ENCODE measurements at regions not wholly inside any gene's neighbourhood (a gene's known extent, or its start where the extent isn't known, plus 50 kb on each side); places are given as distances from the start of the nearest gene placed in this dataset.

DNA sequence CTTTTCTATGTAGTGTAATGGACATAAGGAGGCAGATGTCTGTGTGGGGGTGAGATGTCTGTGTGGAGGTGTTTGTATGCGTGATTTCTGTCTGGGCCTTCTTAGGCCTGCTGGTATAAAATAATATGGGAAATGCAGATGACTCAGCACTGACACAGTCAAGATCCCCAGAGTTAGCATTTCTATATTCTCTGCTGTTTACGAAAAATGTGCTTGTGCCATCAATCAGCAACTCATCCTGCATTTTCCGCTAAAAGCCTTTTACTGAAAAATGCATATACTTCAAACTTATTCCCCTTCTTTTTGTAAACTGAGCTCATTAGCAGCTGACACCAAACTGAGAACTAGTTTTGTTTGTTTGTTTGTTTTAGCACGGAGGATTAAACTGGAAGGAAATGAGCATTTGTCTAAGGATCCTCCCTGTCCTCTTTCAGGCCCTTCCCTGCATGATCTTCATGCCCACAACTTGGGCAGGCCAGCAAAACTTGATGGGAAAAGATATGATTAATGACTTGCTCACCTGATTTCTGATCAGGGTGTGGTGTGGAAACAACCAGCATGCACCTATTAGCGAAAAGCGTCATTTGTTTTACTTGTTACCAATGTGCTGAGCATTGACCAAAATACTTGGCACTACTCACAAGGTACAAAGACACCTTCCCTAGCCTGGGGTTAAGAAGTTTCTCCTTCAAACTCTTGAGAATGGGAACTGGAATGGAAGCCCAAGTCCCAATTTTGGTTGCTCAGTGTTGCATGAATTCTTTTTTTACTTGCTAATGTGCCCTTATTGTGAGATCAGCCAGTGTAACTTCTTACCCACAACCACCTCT, 77.4 kb downstream of the NDUFS5 start:
- DNase-seq (ENCODE audit: extremely low spot score), result no peak
- ChIA-PET POLR2A (no interaction called here), CTCF (interaction anchor here (1.4 to 2.6 kb wide), 5 partner anchors 11 to 502 kb away, joined by 3 to 18 read pairs (median 6); no protein-coding TSS in a partner anchor)
- TF ChIP-seq, protein P1, sequence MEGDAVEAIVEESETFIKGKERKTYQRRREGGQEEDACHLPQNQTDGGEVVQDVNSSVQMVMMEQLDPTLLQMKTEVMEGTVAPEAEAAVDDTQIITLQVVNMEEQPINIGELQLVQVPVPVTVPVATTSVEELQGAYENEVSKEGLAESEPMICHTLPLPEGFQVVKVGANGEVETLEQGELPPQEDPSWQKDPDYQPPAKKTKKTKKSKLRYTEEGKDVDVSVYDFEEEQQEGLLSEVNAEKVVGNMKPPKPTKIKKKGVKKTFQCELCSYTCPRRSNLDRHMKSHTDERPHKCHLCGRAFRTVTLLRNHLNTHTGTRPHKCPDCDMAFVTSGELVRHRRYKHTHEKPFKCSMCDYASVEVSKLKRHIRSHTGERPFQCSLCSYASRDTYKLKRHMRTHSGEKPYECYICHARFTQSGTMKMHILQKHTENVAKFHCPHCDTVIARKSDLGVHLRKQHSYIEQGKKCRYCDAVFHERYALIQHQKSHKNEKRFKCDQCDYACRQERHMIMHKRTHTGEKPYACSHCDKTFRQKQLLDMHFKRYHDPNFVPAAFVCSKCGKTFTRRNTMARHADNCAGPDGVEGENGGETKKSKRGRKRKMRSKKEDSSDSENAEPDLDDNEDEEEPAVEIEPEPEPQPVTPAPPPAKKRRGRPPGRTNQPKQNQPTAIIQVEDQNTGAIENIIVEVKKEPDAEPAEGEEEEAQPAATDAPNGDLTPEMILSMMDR (IDR thresholded peaks at IDR 0.05; ENCODE audit: control extremely low read depth, extremely low read depth, low read depth, missing control alignments), result no peak

DNA sequence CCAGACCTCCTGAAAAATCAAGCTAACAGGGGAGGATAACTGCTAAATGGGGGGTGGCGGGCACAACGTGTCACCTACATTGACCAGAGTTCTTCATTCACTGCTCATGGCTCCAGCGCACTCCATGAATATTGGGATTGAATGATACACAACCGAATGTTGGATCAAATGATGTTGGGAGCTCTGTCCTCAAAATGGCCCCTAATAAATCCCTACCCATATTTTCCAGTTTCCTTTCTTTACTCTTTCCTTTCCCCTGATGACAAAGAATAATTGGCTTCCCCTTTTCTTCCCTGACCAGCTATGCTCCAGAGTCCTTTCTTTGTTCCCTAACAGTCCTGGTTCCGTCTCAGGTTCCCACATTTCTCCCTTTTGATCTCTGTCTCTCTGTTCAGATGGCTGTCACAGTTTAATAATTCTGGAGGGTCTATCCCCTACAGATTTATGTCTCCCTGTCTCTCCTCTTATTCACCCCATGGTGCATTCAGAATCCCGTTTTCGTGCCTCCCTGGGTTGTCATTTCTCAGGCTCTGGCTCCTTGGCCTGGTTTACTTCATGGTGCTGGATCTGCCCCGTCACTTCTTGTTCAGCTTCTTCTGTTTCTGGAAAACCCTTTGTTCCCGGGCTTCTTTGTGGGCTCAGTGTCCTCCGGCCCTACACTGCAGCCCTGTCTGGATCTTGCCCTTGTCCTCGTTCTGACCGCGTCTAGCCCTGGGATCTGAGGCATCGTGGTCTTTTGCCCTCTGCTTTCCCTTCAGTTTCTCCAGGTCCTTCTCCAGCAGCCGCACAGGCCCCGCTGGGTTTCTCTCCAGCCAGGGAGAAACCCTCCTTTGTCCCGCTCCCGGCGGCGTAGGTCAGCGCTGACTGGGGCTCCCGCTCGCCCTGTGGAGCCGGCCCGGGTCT, 78.3 kb downstream of the NDUFS5 start:
- TF ChIP-seq, protein P1 (IDR thresholded peaks at IDR 0.05; ENCODE audit: control extremely low read depth, extremely low read depth, low read depth, missing control alignments), result no peak
- POLR2A ChIA-PET, result no interaction called here
- CTCF ChIA-PET, result interaction anchor here (1.8 to 2.6 kb wide), 4 partner anchors 12 to 501 kb away, joined by 5 to 18 read pairs (median 8); no protein-coding TSS in a partner anchor
- DNase-seq (ENCODE audit: extremely low spot score), result no peak

DNA sequence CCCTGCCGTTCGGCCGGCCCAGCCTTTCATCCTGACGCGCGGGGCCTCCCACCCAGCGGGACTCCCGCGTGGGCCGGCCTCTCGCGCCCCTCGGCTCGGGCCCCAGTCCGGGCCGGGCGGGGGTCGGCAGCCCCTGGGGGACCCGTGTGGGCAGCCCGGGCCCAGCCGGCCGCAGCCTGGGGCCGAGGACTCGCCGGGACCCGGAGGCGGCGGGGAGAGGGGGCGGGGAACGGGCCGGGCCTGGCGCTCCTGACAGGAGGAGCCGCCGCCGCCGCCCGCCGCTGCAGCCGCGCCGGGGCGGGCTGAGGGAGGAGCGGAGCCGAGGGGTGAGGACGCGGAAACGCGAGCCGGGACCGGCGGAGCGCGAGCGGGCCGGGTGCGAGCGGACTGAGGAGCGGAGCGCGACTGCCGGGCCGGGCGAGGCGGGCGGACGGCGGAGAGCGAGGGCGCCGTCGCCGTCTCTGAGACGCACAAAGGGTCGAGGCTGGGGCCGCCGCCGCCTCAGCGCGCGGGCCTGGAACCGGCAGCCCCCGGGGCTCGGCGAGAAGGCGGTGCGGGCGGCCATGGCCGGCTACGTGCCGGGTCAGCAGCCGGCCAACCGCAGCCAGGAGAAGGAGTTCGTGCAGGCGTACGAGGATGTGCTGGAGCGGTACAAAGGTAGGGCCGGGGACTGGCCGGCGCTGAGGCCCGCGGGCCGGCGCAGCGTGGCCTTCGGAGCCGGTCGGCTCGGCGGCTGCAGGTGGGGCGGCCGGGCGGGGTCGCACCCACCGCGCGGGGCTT, 79.1 kb downstream of the NDUFS5 start:
- CTCF ChIA-PET, result interaction anchor here (1.4 to 3.2 kb wide), 4 partner anchors 59 to 154 kb away, joined by 3 to 17 read pairs (median 14); no protein-coding TSS in a partner anchor
- peak; percentile 78 for DNase-seq (ENCODE audit: extremely low spot score)

DNA sequence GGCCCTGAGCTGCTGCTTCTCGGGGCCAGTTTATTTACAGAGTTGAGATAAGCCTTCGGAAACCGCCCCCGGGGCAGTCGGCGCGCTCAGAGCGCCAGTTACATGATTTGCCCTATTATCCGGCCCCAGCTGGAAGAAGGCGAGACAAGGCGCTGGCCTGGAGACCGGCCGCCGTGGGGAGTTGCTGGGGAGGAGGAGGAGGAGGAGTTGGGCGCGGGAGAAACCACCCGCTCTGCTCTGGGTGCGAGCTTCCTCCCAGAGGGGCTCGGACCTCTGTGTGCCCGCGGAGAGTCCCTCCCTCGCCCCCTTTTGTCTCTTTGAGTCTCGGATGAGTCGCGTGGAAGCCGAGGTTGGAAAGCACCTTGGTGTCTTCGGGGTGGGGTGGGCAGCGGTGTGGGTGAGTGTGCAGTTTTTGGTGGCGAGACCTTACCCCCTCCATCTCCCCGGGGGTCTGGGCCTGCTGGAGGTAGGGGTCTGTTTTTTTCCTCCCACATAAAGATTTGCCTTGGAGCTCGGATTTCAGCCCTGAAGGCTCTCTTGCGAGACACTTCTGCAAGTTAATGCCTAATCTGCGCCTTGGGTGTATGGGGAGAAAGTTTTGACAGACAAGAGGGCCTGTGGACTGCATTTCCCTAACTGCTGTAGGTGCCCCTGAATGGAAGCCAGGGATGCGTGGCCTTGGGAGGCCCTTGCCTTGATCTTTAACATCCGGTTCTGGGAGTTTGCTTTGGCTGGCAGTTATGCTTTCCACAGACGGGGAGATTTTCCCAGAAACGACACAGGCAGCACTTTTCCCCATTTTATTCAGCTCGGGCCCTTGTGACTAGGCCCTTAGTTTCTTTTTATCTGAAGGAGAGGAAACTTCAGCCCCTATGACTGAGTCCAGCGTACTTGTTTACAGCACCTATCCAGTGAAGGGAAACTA, 80.0 kb downstream of the NDUFS5 start:
- ChIA-PET CTCF (interaction anchor here (1.4 to 8.2 kb wide), 4 partner anchors 7 to 153 kb away, joined by 3 to 50 read pairs (median 16); no protein-coding TSS in a partner anchor), POLR2A (no interaction called here)
- TF ChIP-seq, protein P1 (IDR thresholded peaks at IDR 0.05; ENCODE audit: control extremely low read depth, extremely low read depth, low read depth, missing control alignments), result no peak
- peak; percentile 41 for DNase-seq (ENCODE audit: extremely low spot score)

More for the DNA sequence above, 79.1 kb downstream of the NDUFS5 start:
- TF ChIP-seq, protein P1 (IDR thresholded peaks at IDR 0.05; ENCODE audit: control extremely low read depth, extremely low read depth, low read depth, missing control alignments), result no peak
- POLR2A ChIA-PET, result no interaction called here

DNA sequence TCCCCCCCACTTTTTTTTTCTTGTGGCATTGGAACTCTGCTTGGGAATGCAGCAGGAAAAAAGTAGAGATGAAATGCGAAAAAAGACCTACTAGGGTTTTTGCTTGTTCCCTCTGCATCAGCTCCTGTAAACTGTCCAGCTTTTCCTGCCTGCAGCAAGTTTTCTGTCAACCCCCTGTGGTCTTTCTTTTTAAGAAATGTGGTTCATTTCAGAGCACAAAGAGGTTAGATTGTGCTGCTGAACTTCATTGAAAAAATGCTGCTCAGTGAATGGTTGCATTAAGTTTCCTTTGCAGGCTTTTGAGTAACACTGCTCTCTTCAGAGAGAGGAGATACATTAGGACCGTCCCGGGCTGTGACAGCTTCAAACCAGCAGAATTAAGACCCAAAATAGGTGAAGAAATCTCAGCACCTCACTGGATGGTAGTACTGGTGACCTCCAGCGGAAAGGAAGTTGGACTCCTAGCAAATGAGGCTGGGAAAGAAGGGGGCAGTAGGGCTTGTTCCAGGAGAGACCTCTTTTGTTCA, 80.7 kb downstream of the NDUFS5 start:
- CTCF ChIA-PET, result interaction anchor here (1.4 to 8.2 kb wide), 4 partner anchors 8 to 152 kb away, joined by 3 to 50 read pairs (median 16); no protein-coding TSS in a partner anchor
- DNase-seq (ENCODE audit: extremely low spot score), result no peak
- TF ChIP-seq, protein P1 (IDR thresholded peaks at IDR 0.05; ENCODE audit: control extremely low read depth, extremely low read depth, low read depth, missing control alignments), result no peak
- POLR2A ChIA-PET, result no interaction called here

Measured in GM10248 (cell line).